NCI-H82 (cell line): ENCODE measurements at regions not wholly inside any gene's neighbourhood (a gene's known extent, or its start where the extent isn't known, plus 50 kb on each side); places are given as distances from the start of the nearest gene placed in this dataset.

Experiments used
- DNase-seq: peaks from one replicate; lab custom pipeline; 2025; lab: John Stamatoyannopoulos, UW

DNA sequence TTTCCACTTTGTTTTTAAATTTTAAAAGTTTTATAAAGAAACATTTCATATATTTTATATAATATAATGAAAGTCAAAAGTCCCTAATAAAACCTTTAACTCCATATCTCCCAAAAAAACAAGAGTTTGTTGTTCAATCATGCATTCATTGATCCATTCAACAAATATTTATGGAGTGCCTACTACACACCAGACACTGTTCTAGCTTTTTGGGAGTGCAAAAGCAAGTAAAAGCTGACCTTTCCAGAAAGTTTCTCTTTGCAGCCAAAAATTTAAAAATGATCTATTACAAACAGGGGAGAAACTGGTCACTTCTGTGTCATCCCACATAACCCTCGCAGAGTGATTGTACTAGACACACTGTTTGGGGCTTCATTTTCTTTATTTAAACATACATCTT lies 740.0 kb upstream of the TBX3 start:
- no peak for DNase-seq

DNA sequence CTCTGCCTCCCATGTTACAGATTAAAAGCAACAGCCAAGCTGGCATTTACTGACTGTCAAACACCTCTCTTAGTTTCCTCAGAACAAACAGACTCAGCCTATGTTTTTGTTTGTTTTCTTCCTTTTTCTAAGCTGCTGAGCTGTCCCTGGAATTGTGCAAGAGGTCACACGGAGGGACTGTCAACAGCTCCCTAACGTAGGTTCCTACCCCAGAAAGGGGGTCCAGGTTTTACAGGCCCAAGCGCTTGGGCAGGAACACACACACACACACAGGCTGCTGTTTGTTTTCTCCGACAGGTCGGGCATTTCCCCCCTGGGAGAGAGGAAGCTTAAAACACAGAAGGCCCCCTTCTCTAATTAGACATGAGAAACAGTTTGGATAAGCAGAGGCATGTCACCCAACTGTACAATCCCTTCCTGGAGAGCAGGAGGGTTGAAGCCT lies 739.6 kb upstream of the TBX3 start:
- DNase-seq, result peak; percentile 74

DNA sequence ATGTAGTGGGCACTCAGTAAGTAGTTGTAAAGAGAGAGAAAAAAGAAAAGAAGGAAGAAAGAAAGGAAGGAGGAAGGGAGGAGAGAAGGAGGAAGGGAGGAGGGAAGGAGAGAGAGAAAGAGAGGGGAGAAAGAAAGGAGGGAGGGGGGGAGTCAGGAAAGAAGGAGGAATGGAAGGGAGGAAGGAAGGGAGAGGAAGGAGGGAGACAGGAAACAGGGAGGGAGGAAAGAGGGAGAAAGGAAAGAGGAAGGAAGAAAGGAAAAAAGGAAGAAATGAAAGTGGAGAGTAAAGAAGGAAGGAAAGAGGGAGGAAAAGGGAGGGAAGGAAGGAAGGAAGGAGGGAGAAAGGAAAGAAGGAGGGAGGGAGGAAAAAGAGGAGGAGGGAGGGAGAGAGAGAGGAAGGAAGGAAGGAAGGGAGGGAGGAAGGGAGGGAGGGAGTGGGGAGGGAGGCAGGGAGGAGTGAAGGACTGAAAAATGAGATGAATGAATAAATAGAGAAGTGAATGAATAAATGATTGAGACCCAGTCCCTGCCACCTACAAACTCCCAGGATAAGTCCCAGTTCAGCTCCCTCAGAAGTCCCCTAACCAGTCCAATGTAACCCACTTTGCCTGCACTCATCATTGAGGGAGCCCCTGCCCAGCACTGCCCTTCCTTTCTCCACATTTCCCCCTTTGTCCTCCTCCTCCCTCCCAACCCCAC lies 739.0 kb upstream of the TBX3 start:
- no peak for DNase-seq

DNA sequence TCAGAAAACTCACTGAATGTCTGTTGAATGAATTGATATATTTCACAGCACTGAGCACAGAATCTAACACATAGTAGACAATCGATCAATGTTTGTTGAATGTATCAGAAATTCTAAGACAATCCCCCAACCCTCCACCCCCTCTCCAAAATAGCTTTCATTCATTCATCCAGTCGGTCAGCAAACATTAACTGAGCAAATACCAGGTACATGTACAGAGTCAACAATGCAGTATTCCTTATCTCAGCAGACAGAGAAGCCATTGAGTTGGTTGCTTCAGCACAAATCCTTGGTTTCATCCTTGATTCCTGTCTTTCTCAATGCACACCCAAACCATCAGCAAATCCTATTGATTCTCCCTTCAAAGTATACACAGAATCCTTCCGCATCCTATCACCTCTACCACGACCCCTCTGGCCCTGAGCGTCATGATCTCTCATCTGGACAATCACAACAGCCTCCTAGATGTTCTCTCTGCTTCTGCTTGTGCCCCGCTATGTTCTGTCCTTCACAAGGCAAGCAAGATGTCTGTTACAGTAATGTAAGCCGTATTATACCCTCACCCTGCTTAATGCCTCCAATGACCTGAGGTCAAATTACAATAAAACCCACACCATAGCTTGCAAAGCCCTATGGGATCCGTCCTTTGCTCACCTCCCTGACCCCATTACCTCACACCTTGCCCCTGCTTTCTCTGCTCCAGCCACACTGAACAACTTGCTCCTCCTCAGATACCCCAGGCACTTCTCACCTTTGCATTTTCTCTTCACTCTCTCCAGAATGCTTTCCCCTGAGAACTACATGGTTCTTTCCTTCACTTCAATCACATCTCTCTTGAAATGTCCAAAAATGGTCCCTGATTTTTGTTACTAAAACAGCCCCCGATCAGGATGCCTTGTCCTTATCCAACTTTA lies 738.1 kb upstream of the TBX3 start:
- DNase-seq, result peak; percentile 51

DNA sequence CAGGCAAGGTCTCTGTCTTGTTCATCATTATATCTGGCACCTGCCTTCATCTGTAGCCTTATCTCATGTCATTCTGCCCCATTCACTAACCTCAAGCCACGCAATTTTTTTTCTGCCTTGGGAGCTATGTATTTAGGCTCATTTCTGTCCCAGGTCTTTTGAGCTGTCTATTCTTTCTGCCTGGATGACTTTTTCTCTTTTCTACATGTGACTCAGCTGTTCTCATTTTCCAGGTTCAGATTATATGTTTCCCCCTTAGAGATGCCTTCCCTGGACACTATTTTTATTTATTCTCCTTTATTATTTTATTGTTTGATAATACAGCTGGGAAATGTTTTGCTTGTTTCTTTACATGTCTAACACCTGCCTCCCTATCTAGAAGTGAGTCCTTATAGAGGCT lies 737.4 kb upstream of the TBX3 start:
- DNase-seq, result no peak

DNA sequence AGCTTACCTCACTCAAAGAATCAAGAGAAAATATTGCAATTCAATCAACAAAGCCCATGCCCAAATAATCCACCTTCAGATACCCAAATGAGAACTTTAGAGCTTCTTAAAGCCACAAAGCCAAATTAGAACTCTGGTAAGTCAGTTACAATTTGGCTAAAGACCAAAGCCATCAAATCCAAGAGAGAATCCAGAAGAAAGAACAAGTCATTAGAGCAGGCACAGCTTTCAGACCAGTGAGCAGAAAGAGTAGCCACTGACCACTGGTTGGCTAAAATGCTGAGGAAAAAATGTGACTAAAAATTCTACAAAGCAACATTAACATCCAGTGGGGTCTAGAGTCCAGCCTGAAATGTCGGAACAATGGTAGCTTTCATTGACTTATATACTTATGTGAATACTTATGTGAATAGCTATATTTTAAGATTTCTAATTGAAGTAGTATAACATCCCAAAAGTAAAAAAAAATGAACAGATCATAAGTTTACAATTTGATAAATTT lies 735.2 kb upstream of the TBX3 start:
- DNase-seq, result no peak

DNA sequence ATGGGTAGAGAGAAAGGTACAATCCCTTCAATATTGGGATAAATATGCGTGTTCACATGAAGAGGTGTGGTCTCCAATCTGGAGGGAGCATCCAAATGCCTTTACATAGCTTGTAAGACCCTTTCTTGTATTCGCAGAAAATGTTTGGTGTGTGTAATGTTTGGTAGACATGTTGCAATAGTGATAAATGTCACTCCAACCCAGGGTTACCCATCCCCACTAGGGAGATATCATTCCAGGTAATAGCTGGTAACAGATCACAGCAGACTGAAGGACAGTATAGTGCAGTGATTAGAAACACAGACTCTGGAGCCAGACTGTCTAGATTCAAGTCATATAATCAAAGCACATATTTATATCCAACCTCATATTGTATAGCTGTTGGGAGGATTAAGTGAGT lies 733.6 kb upstream of the TBX3 start:
- DNase-seq, result no peak

DNA sequence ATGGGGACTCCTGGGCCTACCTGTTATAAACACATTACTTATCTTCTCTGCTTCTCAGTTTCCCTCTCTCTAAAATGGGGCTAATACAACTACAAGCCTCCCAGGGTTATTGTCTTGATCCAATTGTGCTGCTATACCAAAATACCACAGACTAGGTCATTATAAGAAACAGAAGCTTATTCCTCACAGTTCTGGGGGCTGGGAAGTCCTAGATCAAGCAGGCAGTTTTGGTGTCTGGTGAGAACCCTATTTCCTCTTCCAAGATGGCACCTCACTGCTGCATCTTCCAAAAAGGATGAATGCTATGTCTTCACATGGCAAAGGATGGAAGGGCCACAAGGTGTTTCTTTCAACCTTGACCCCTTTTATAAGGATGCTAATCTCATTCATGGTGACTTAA lies 732.9 kb upstream of the TBX3 start:
- DNase-seq, result no peak

DNA sequence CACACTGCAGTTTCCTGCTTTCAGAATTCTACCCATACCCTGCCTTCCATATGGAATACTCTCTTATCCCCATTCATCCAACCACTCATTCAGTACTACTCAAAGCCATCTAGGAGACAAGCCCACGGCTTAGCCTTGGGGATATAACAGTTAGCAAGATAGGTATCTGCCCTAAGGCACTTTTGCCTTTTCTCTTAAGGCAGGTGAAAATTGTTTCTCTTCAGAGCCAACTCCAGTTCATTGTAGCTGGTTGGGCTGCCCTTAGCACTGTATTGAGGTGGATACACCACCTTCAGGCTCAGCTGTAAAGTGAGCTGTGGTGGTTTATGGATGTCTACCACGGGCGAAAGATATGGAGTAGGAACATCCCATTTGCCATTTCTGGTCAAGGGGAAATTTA lies 729.7 kb upstream of the TBX3 start:
- DNase-seq, result no peak

DNA sequence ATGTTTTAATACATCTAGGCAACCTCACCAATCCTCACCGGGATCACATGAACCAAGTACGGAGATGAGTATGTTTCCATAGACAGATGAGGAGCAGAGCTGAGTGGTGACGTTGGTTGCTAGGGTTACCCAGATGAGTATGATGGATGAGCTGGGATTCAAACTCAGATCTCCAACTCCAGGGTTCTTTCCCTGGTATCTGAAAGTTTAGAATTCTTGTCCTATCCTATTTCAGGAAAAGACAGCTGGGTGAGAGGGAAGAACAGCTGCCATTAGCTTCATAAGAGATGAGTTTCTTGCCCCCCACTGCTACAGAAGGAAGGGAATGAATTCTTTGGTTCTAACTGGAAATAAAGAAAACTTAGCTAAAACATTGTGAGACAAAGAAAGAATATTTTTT lies 728.9 kb upstream of the TBX3 start:
- DNase-seq, result no peak

DNA sequence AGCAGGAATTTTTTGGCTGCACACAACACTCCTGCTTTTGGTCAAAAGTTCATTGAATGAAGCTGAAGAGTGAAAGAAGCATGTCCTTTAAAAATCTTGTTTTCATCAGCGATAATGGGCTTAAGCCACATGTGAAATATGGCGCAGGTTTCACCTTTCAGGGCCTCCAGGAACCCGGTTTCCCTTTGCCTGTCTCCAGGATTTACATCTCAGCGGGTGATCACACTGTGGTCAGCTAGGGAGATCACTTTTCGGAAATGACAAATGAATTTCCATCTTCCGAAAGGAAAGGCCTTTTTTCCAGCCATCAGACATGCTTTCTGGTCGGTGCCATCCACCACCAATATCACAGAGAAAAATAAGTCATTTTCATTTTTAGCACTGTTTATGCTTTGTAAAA lies 727.1 kb upstream of the TBX3 start:
- no peak for DNase-seq

DNA sequence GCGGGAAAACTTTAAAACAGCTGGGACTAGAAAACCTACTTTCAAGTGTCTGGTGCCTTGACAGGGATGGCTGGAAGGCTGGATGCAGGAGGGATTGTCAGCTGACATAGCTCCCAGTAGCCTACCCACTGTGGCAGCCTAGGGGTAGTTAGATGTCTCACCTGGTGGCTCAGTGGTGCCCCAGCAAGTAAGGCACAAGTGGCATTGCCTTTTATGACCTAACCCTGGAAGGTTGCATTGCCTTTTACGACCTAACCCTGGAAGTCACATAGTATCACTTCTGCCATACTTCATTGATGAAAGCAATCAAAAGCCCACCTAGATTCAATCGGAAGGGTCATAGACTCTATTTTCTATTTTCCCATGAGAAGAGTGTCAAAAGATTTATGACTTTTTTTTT lies 724.7 kb upstream of the TBX3 start:
- no peak for DNase-seq

DNA sequence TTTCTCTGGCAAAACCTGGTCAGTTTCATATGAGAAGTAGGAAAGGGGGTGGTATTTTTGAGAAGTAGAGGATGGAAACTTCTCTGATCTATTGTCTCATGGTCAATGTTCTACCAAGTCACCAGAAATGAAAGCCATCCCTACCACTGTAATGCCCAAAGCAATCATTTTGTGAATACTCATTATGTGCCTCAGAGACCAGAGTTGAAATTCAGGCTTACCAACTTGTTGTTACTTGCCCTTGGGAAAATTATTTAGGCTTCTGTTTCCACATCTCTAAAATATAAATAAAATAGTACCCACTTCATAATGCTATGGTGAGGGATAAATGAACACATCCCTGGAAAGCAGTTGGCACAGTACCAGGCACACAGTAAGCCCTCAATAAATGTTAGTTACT lies 723.7 kb upstream of the TBX3 start:
- DNase-seq, result no peak

DNA sequence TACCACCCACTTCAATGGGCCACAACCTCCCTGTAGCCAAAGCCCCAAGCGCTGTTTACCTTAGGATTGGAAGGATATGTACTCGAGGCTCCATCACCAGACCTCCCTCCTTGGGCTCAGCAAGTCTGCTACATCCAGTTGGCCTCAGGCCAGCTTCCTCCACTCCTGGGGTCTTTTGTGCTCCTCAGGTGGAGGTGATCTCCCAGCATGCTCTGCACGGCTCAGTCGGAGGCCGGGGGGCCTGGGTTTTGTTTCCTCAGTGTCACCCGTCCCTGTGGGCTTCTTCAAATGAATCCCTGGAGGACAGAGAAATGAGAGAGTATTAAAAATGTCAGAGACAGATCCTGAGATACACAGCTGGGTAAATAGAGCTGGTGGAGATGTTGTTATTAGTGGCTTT lies 723.1 kb upstream of the TBX3 start:
- DNase-seq, result no peak

DNA sequence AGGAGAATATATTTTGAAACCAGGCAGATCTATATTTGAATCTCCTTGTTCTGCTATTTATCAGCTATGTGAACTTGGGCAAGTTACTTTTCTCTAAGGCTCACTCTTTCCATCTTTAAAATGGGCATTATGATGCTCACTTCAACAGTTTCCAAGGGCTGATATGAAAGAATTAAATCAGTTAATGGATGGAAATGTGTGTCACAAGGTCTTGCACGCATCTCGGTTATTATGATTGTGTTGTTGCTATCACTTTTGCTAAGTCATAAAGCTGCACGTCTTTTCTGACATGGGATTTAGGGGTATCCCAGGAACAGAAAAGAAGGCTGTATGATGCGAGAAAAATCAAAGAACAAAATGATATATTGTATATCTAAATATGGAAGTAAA lies 721.5 kb upstream of the TBX3 start:
- DNase-seq, result no peak

DNA sequence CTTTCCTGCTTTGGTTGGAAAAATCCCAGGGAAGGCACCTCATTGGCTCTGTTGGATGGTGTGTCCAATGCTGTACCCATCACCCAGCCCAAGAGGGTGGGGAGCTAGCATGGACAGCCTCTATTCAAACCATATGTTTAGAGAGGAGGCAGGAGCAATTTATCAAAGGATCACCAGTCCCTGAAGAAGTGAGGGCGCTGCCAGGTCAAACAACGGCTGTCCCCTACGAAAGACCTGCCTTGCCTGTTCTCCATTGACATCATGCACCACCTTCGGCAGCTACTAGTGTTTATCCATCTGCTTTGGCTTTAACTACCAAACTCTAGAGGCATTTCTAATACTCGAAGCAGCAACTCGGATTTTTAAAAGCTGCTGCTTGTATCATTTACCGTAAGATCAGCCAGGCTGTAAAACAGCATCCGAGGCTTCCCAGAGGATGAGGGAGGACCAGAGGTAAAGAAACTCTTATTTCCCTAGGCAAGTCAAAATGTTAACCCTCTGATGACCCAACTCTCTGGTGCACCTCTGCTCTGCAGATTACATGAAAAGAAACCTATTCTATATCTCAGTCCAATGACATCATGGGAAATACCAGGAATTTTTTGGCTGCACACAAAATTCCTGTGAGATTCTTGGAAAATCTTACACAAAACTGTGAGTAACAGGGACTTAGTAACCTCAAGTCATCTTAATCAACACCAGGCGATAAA lies 720.9 kb upstream of the TBX3 start:
- DNase-seq, result no peak

DNA sequence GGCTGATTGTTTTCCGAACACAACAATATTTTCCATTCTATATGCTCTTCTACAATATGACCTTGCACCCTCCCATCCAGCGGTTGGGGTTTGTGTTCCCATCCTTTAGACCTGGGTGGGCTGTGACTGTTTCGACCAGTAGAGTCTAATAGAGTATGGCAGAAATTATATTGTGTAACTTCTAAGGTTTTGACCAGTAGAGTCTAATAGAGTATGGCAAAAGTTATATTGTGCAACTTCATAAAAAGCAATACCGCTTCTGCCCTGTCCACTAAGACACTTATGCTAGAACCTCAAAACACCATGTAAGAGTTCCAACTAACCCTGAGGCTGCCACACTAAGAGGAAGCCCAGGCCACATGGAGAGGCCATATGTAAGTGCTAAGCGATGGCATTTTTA lies 719.7 kb upstream of the TBX3 start:
- DNase-seq, result no peak

DNA sequence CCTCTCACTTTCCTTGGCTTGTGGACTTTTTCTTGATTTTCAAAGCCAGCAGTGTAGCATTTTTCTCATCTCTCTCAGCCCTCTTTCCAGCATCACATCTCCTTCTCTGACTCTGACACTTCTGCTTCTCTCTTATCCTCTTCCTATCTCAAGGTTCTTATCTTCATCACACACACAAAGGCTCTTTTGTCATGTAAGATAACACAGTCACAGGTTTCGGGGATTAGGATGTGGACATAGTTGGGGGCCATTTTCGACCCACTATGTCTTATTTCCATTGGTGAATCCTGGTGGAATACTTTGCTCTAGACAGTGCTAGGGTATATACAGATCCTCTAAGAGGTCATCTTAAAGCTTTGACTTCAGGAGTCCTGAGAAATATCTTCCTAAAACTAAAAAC lies 719.3 kb upstream of the TBX3 start:
- no peak for DNase-seq

DNA sequence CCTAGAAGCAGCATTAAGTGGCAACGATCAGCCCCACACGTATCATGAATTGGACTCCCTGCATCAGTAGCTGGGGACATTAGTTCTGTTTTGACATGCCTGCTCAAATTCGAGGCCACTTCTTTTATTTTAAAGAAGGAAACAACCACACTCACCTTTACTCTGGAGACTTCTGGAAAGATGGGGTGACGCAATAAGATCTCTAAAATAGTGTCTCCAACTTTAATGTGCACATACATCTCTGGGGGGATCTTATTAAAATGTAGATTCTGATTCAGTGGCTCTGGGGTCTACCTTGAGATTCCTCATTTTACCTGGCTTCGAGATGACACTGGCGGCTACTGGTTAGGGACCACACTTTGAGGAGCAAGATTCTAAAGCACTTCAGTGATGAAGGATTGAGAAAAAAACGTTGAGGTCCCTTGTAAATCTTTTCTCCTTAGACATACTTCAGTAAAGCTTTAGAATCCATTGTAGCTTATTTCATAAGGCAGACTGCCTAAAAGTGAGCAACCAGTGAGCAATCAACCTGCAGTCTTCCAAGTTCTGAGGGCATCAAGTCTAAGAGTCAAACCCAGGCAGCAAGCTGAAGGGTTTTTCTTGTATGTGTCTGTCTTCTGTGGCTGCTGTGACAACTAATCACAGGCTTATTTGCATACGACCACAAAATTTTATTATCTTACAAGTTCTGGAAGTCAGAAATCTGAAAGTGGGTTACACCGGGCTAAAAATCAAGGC lies 718.6 kb upstream of the TBX3 start:
- no peak for DNase-seq

DNA sequence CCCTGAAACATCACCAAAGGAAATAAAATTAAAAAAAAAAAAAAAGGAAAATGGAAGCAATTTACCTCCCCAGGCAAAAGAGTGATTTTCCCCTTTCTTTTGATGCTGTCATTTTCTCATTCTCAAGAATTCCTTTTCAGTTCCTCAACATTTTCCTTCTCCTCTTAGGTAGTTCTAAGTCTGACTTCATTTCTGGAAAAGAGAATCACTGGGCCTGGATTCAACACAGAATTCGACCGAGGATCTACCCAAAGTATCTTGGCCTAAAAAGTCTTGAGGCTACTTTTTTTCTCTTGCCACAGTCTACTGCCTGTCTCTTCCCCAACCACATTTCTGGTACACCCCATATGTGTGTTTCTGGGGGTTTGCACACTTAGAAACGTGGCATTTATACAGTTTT lies 717.8 kb upstream of the TBX3 start:
- DNase-seq, result no peak

DNA sequence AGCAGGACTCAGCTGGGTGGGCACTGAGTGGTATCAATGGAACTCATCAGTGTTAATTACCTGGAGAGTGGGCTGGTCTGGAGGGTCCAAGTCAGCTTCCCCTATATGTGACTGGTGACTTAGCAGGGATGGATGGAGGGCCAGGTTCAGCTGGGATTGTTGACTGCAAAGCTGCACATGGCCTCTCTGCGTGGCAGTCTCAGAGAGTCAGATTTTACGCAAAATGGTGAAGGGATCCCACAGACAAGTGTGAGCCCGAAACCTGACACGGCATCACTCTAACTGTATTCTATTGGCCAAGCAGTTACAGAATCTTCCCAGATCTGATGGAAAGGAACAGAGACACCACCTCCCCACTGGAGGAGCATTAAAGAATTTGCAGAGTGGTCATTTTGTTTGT lies 716.0 kb upstream of the TBX3 start:
- DNase-seq, result no peak

DNA sequence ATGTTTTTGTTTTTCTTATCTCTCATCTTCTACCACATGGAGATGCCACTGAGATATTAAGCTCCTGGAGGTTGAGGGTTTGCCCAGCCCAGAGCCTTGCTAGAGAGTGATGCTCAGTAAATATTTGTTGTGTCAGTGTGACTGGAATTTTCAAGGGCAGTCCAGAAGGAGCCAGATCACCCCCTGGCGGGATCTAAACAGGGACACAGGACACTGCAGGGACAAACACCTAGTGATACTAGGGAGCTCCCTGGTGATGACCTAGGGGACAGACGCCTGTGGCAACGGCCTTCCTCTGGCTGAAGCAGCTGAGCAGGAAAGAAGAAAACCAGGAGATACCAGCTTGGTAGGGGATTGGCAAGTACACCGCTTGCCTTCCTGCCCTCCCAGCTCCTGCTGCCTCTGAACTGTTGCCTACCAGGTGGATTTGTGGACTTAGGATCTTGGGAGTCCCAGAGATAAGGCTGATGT lies 714.4 kb upstream of the TBX3 start:
- peak; percentile 71 for DNase-seq
